Right lobe of liver (tissue), 4 donors: ENCODE measurements at regions not wholly inside any gene's neighbourhood (a gene's known extent, or its start where the extent isn't known, plus 50 kb on each side); places are given as distances from the start of the nearest gene placed in this dataset.

Experiments
- CTCF ChIP-seq, 4 donors: fragments of 200-600 bp in 3 of 4; fragments of 450-650 bp in 1 of 4; IDR thresholded peaks; one replicate each; pipeline versions ENCODE4 v1.5.1 to v1.8.0; 2016 to 2022; ENCODE audit warnings: antibody characterized with exemption in 4 of 4, mild to moderate bottlenecking in 2 of 4
- POLR2A ChIP-seq: fragments of 450-650 bp; IDR thresholded peaks from one replicate; pipeline ENCODE4 v1.6.1; 2017; ENCODE audit warnings: antibody characterized with exemption, mild to moderate bottlenecking
- donor health status: DM: no; HTN: no; CAD: no.
- donor health status: DM: no; HTN: no; CAD: no.
- donor health status: DM: no; HTN: yes; CAD: no.

GRCh38 chr11:115996125-115996807, 492.1 kb upstream of the CADM1 start:
- no peak for TF ChIP-seq POLR2A
- TF ChIP-seq CTCF (IDR thresholded peaks at IDR 0.05), result no peak
